ENCODE measurements at regions not wholly inside any gene's neighbourhood (a gene's known extent, or its start where the extent isn't known, plus 50 kb on each side); places are given as distances from the start of the nearest gene placed in this dataset.

DNA sequence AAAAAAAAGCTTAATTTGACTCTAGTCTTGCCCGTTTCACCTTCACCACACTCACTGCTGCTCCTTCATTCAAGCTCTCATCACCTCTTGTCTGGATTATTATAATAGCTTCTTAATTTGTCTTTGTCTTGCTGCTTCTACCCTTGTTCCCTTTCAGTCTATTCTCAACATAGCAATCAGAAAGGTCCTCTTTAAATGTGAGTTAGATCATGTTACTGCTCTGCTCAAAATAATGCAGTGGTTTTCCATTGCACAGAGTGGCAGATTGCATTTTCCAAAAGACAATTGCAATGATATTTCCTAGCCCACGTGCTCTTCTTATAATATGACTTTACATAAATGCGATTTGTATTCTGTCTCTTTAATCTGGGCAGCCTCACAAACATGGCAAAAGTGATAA lies 174.6 kb downstream of the ALDH1A2 start:
- CTCF ChIA-PET = interaction anchor here (1.3 to 1.6 kb wide), 2 partner anchors 10 to 176 kb away, joined by 4 to 5 read pairs; no protein-coding TSS in a partner anchor
- no peaks in the 10 kb centered on the region for H3K79me2 ChIP-seq (ENCODE audit: insufficient read depth)
- no peaks in the 10 kb centered on the region for H3F3A ChIP-seq (replicated peaks; ENCODE audit: insufficient read depth)
- H3K9me3 ChIP-seq = no peaks in the 10 kb centered on the region
- POLR2A ChIA-PET = no interaction called here
- no peak overlapping the region for H3K4me2 ChIP-seq
- no peak overlapping the region for H2AFZ ChIP-seq (ENCODE audit: low read depth)
- no peak overlapping the region for H3K27ac ChIP-seq (ENCODE audit: low read depth in 2 of 2, low read length in 1 of 2)
- no peaks in the 10 kb centered on the region for H3K4me1 ChIP-seq (ENCODE audit: control insufficient read depth in 1 of 2, insufficient read depth in 2 of 2, low read depth in 1 of 2, low read length in 1 of 2)
- no peaks in the 10 kb centered on the region for H4K20me1 ChIP-seq (ENCODE audit: insufficient read depth)
- no peak overlapping the region for H3K9ac ChIP-seq
- no peak overlapping the region for H3K4me3 ChIP-seq (ENCODE audit: low read depth in 2 of 2, low read length in 1 of 2)
- WGBS (ENCODE audit: low lambda C conversion rate) = 34% methylated on average over 3 of the region's 3 CpGs
- TF ChIP-seq RAD21 (IDR thresholded peaks at IDR 0.05; ENCODE audit: low read length) (no peak), ELF1 (IDR thresholded peaks at IDR 0.05) (no peak), POLR2AphosphoS5 (IDR thresholded peaks at IDR 0.05; ENCODE audit: low read depth, low read length) (no peak), FOXM1 (IDR thresholded peaks at IDR 0.05; ENCODE audit: low read depth) (no peak), NRF1 (IDR thresholded peaks at IDR 0.05; ENCODE audit: low read depth, low read length) (no peak), TAF1 (IDR thresholded peaks at IDR 0.05; ENCODE audit: borderline replicate concordance, low read depth, low read length) (no peak), NFIC (IDR thresholded peaks at IDR 0.05; ENCODE audit: borderline replicate concordance) (no peak), CHD2 (IDR thresholded peaks at IDR 0.05; ENCODE audit: low read length, partially characterized antibody) (no peak), YY1 (IDR thresholded peaks at IDR 0.05; ENCODE audit: low read depth) (no peak), SIN3A (IDR thresholded peaks at IDR 0.05; ENCODE audit: borderline replicate concordance, low read depth, low read length) (no peak)
- TF ChIP-seq, protein P1, sequence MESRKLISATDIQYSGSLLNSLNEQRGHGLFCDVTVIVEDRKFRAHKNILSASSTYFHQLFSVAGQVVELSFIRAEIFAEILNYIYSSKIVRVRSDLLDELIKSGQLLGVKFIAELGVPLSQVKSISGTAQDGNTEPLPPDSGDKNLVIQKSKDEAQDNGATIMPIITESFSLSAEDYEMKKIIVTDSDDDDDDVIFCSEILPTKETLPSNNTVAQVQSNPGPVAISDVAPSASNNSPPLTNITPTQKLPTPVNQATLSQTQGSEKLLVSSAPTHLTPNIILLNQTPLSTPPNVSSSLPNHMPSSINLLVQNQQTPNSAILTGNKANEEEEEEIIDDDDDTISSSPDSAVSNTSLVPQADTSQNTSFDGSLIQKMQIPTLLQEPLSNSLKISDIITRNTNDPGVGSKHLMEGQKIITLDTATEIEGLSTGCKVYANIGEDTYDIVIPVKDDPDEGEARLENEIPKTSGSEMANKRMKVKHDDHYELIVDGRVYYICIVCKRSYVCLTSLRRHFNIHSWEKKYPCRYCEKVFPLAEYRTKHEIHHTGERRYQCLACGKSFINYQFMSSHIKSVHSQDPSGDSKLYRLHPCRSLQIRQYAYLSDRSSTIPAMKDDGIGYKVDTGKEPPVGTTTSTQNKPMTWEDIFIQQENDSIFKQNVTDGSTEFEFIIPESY (IDR thresholded peaks at IDR 0.05; ENCODE audit: borderline replicate concordance, low read depth) = no peak
- TF ChIP-seq, protein P2, sequence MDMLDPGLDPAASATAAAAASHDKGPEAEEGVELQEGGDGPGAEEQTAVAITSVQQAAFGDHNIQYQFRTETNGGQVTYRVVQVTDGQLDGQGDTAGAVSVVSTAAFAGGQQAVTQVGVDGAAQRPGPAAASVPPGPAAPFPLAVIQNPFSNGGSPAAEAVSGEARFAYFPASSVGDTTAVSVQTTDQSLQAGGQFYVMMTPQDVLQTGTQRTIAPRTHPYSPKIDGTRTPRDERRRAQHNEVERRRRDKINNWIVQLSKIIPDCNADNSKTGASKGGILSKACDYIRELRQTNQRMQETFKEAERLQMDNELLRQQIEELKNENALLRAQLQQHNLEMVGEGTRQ (IDR thresholded peaks at IDR 0.05; ENCODE audit: borderline replicate concordance, low read depth, low read length) = no peak
- TF ChIP-seq, protein P3, sequence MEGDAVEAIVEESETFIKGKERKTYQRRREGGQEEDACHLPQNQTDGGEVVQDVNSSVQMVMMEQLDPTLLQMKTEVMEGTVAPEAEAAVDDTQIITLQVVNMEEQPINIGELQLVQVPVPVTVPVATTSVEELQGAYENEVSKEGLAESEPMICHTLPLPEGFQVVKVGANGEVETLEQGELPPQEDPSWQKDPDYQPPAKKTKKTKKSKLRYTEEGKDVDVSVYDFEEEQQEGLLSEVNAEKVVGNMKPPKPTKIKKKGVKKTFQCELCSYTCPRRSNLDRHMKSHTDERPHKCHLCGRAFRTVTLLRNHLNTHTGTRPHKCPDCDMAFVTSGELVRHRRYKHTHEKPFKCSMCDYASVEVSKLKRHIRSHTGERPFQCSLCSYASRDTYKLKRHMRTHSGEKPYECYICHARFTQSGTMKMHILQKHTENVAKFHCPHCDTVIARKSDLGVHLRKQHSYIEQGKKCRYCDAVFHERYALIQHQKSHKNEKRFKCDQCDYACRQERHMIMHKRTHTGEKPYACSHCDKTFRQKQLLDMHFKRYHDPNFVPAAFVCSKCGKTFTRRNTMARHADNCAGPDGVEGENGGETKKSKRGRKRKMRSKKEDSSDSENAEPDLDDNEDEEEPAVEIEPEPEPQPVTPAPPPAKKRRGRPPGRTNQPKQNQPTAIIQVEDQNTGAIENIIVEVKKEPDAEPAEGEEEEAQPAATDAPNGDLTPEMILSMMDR (IDR thresholded peaks at IDR 0.05) = no peak
- TF ChIP-seq, protein P4, sequence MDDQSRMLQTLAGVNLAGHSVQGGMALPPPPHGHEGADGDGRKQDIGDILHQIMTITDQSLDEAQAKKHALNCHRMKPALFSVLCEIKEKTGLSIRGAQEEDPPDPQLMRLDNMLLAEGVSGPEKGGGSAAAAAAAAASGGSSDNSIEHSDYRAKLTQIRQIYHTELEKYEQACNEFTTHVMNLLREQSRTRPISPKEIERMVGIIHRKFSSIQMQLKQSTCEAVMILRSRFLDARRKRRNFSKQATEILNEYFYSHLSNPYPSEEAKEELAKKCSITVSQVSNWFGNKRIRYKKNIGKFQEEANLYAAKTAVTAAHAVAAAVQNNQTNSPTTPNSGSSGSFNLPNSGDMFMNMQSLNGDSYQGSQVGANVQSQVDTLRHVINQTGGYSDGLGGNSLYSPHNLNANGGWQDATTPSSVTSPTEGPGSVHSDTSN (IDR thresholded peaks at IDR 0.05) = no peak
- H3K27me3 ChIP-seq (ENCODE audit: insufficient read depth) = no peaks in the 10 kb centered on the region
- H3K9me2 ChIP-seq = no peaks in the 10 kb centered on the region
- no peak for DNase-seq
- H3K36me3 ChIP-seq (replicated peaks in 1 of 2; ENCODE audit: control insufficient read depth in 1 of 2, insufficient read depth in 2 of 2, low read length in 1 of 2) = no peaks in the 10 kb centered on the region

Data from SK-N-SH (cell line).